SIG-M5 treated with dmso at 0.1 percent for 504 hours (cell line): ENCODE measurements at regions not wholly inside any gene's neighbourhood (a gene's known extent, or its start where the extent isn't known, plus 50 kb on each side); places are given as distances from the start of the nearest gene placed in this dataset.
"Not testable (repeated sequence)": the region's sequence is repeated elsewhere in the genome, so short reads cannot be mapped to it uniquely, and the experiment has no call there.

Experiments used
- DNase-seq: peaks from one replicate; lab custom pipeline; 2025; ENCODE audit not compliant: unreplicated experiment; lab: John Stamatoyannopoulos, UW

DNA sequence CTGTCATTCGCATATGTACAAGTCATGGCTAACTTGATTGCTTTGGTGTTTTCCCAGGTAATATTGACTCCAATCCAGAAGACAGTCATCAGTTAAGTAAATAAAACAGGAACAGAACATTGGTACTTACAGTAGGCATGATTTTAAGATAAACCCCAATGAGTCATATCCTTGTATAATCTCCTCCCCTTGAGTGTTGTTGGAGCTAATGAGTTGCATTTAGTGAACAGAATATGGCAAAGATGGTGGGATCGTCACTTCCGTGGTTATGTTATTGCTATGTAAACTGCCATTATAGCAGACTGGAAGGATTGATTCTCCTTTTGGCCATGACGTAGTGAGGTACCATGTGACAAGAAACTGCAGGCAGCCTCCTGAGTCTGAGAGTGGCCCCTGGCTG, 102.2 kb downstream of the TMX1 start:
- peak; percentile 10 for DNase-seq

DNA sequence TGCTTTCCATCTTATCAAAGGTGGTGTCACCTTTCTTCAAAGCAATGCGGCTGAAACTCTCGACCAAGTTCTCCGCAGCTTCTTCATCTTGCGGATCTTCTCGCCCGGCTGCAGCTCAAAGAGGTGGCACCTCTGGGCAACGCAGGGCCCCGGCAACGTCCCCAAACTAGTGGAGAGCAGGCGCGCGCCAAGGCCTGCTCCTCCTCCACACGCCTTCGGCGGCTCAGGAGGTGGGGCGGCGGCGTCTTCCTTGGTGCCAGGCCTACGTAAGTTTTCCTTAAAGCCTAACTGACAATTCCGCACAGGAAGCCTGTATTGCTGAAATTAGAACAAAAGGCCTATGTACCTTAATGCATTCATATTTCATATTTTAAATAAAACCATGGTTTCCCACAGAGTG, 112.0 kb downstream of the TMX1 start:
- no peak for DNase-seq

DNA sequence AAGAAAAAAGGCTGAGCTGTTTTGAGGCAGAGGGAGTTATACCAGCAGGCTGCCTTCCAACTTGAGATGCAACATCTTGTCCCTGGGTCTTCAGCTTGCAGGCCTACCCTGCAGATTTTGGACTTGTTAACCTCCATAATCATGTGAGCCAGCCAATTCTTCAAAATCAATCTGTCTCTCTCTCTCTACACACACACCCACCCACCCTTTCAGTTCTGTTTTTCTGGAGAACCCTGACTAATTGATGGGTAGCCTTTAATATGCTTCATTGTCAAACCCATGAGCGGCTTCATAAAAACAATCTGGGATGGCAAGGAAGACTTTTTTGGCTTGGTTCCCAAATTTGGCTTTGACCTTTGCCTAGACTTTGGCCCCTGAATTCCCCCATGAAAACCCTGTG, 113.9 kb downstream of the TMX1 start:
- DNase-seq: no peak

DNA sequence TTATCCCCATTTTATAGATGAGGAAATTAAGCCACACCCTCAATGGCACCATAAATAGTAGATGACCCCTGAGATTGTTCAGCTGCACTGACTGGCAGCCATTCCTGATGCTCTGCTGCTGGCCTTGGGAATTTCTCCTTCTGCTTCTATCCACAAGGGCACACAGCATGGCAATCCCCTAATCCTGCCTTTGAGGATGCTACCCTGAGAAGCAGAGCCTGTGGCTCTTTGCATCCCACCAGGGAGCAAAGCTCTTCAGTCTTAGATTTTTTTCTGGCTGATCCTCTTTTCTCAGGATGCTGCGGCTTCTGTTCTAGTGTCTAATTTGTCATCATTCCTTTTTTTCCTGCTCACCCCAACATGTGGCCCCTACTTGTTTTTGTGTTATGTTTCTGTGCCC, 114.8 kb downstream of the TMX1 start:
- DNase-seq: no peak

DNA sequence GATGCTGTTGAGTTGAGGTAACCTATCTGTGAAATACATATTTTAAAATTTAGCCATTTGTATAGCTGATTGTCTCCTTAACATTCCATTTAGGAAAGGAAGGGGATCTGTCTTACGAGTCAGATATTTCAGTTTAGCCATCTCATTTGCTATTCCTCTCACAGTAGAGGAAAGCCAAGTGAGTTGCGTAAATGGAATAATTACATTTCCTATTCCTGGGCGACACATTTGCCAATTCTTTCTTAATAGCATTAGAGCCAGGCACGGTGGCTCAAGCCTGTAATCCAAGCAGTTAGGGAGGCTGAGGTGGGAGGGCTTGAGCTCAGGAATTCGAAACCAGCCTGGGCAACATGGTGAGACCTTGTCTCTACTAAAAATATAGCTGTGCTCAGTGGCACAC, 116.3 kb downstream of the TMX1 start:
- no peak for DNase-seq

DNA sequence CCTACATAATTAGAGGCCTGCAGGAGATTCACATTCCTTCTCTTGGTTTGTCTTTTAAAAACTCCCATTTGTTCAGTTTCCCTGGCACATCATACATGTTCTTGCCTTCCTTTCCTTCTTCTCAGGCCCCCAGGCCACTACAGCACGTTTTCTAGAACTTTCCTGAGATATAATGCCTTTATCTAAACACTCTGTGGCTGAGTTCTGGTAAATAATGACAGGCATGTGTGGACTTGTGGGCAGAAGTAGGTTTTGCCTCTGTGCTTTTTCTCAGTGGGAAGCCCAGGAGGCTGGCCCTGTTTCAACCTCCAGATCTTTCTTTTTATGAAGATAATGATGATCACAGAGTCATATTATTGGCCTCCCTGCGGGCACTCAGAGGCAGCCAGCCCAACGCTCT, 117.2 kb downstream of the TMX1 start:
- no peak for DNase-seq

DNA sequence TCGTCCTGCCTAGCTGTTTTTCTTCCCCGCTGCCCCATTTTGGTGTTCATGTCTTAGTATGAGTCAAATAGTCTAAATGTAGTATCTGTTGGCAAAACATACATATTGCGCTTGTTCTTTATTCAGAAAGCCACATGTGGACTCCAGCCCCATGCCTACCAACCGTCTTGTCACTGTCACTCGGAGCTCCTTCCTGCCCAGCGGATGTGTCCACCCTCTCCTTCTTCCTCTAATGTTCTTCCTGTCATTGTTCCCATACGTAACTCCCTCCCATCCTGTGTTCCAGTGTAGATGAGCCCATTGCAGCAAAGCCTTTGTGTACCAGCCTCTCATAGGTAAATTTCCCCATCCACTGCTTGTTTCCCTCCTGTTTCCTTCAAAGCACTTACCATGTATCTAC, 120.5 kb downstream of the TMX1 start:
- DNase-seq: no peak

DNA sequence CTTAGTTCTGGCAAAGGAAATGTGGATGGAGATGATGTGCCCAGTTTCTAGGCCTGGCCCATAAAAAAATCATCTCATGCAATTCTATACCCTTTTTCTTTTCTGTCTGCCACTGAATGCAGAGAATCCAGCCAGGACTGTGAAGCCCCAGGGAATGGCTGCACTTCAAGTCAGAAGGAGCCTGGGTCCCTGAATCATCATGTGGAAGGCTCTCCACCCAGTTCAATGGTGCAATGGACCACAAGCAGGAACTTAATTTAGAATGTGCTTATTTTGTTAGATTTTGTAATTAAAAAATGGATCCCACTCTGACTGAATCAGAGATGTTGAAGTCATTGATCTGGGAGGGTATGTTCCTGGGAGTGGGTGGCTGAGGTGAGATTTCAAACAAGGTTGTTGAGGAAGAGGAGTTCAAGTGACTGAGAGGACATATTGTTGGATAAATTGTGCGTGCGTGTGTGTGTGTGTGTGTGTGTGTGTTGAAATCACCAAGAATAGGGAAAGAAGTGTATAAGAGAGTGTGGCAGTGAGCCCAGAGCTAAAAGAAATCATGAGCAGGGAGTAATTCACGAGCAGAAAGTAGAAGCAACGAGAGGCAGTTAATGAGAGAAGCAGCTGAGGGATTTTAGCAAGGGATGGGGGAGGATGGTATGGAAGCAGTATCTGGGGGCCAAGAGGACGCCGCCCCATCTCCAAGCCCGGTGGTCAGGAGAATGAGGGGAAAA, 125.4 kb downstream of the TMX1 start:
- no peak for DNase-seq

DNA sequence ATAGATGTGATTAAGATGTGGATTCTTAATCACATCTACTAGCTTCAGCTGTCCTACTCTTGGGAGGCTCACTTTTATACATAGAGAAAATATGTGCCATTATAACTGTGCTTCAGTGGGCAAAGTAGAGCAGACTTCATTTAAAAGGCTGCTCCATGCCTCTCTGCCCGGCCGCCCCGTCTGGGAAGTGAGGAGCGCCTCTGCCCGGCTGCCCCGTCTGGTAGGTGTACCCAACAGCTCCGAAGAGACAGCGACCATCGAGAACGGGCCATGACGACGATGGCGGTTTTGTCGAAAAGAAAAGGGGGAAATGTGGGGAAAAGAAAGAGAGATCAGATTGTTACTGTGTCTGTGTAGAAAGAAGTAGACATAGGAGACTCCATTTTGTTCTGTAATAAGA, 126.4 kb downstream of the TMX1 start:
- not testable (repeated sequence) for DNase-seq

DNA sequence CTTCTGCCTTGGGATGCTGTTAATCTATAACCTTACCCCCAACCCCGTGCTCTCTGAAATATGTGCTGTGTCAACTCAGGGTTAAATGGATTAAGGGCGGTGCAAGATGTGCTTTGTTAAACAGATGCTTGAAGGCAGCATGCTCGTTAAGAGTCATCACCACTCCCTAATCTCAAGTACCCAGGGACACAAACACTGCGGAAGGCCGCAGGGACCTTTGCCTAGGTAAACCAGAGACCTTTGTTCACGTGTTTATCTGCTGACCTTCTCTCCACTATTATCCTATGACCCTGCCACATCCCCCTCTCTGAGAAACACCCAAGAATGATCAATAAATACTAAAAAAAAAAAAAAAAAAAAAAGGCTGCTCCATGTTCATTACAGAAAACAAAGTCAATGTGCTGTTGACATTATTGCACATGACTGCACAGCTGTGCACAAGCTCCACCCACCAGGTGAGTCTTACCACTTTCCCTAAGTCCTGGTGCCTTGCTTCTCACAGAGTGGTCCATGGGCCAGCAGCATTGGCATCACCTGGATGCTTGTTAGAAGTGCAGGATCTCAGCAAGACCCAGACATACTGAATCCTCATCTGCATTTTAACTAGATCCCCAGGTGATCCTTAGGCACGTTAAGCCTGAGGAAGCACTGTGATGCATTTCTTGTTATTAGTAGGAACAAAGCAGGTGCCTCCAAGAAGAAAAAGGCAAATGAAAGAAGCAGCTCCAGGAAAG, 127.0 kb downstream of the TMX1 start:
- DNase-seq: not testable (repeated sequence)

DNA sequence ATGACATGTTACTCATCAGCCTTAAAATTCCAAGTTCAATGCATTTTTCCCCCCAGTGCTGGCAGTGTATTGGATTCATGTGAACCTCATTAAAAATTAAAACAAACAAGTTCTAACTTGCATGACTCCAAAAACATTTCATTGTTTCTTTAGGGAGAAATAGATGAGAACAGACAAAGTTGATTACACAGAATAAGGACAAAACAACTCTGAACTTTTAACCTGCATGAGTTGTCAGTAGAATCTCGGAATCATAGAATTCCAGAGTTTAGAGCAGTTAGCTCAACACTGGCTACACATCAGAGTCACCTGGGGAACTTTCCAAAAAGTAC, 127.5 kb downstream of the TMX1 start:
- DNase-seq: no peak

DNA sequence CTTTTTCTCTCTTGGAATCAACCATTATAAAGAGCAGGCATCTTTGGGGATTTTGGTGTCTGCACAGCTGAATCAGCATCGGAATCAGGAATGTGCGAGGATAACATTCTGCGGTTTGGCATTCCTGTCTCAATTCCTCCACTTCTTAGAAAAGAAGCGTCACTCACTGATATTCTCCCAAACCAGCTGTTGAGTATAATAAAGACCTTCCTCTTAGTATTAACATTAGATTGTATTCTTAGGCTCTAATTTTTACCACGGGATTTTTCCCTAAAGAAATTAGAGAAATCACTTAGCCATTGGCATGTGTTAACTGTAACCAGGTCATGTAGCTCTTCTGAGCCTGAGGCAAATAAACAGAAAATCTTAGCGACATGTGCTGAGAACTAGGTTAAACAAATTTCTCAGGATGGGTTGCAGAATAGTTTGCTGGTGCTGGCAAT, 128.7 kb downstream of the TMX1 start:
- DNase-seq: no peak

DNA sequence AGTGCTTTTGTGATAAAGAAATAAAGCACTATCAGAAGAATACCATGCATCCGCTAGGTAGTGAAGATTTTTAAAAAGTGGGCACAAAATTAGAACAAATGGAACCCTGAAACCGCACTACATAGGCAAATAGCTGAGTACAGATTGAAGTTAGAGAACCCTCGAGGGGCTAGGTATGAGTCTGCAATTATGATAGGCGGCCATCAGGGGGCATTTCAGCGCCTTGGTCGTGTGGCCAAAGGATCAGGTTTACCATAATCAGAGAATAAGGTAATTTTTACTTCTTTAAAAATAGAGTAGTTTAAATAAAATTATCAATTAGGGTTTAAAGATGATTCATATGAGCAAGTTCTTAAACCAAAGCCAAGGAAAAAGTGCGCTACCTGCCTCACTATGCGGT, 129.8 kb downstream of the TMX1 start:
- DNase-seq: no peak

DNA sequence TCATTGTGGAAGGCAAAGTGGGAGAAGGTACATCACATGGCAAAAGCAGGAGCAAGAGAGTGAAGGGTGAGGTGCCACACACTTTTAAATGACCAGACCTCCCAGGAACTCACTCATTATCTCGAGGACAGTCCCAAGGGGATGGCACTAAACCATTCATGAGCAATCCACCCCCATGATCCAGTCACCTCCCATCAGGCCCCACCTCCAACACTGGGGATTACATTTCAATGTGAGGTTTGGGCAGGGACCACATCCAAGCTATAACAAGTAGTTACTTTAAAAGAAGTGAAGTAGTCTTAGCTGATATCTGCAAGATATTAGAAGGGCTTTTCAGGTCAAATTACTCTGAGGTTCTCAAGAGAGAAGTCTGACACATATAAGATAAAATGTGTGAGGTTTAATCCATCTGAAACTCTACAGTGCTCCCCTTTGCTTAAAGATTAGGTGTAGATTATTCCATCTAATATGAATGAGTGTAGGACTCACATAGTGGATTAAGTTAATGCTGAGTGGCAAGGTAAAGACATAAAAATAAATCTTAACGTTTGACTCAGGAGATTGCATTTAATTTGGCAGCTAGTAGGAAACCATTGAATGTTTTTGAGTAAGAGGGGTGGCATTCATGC, 130.8 kb downstream of the TMX1 start:
- no peak for DNase-seq

DNA sequence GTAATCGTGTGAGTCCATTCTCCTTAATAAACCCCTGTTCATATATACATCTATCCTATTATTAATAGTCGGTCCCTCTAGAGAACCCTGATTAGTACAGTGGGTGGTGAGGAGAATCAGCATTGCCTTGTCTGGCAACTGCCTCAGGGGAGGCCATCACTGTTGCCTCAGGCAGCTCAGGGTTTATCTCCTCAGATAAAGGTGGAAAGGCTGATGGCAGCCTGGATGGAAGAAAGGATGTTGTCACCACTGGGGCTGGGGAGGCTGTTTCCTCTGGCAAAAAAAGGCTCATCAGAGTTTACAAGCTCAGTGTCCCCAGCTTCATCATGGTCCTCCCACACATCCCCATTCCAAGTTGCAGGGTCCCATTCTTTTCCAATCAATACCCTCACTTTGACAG, 137.1 kb downstream of the TMX1 start:
- not testable (repeated sequence) for DNase-seq

DNA sequence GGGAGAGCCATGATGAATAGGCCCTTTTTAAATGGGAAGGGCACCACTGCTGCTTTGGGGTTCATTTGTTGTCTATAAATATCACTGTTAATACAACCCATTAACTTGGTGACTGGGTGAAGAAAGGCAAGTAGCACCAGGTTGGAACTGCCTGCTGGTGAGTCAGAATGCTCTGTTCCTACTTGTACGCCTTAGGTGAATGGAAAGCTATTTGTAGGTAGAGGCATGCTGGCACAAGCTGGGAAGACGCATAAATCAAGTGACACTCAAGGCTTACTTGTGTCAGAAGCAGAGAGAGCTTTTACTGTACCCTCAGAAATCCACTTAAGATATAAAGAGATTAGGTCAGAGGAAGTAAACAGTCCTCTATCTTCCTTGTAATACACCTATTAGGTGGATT, 142.5 kb downstream of the TMX1 start:
- DNase-seq: no peak

DNA sequence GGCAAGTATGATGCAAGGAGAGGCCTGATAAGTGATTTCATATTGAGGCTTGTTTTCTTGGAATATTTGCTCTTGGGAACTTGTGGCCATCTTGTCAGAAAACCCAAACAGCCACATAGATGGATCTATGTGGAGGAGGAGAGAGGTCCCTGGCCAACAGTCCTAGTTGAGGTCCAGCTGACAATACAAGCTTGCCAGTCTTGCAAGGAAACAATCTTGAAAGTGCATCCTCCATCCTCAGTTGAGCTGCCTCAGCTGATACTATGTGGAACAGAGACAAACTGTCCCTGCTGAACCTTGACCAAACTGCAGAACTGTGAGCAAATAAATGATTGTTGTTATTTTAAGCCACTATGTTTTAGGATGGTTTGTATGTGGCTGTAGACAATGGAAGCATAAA, 146.4 kb downstream of the TMX1 start:
- DNase-seq: no peak

DNA sequence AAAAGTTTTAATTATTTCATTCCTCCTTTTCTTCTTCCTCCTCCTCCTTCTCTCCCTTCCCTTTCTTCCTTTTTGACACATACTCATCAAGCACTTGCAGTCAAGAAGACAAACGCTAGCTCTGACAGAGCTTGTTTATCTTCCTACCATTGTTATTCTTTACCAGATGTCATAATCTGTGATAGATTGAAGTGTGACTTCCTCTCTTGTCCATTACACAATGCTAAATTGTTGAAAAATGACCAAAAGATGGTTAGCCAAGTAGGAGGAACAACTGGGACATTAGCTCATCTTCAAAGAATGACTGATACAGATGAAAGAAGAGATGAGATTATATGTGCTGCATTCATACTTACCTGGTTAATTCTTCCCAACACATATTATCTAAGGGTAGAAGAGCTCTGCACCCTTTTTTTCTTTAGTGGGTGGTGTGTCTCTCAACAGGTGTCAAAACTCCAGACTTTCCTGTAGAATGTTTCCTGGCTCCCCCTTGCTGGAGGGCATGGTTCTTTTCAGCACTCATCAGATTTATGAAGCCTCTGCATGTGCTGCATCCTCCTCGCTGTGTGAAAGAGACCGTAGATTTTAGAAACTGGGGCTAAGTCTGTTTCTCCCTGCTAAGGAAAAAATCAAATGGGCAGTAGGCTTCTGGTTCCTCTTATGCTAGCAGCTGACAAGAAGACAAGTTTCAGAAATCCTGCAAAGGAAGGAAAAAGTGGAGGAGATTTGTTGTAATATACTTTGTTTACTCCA, 147.1 kb downstream of the TMX1 start:
- DNase-seq: no peak

DNA sequence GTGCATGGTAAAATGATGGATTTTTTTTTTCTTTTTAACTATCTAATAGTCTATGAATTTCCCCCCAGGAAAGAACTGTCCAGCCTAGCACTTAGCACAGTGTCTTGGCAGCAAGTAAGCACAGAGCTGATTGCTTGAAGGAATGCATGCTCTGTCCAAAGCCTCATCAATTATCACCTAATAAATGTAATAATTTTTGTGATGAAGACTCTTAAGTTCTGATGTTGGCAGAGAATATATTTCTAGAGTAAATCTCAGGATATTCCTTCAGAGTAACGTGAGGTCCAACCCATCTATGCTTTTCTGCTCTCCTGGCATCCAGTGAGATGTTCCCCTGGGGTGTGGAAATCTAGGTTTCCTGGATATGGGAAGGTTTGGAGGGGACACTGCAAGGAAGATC, 152.4 kb downstream of the TMX1 start:
- no peak for DNase-seq

DNA sequence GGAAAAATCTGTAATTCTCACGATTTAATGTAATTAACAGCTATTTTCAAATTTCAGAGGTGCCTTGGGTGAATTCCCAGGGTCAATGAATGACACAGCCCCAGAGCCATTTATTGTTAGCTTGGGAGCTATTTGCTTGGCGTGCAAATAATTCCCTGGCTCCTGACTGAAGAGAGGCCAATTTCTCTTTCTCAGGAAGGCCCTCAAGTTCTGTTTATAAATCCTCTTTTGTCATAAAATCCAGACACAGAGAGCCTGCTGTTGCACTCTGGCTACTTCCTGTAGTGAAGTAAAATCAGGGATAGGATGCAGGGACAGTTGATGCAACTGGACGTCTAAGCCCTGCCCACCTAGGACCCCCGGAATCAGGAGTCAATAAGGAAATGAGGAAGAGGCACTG, 154.3 kb downstream of the TMX1 start:
- DNase-seq: no peak

DNA sequence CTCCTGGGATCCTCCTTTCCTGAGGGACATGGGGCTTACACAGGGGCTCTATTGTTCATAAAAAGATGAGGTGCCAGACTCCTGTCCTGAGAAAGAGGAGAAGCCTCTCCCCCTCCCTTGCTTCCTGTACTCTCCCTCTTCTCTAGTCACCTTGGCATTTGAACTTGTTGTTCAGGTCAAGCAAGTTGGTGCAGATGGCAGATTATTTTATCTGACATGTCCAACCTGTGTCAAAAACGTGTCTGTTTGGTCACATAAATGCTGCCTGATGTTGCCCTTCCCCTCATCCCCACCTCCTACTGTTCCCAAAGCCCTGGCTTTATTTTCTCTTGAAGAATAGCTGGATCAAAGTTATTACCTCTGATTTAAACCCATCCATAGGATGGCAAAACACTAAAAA, 154.8 kb downstream of the TMX1 start:
- DNase-seq: no peak

DNA sequence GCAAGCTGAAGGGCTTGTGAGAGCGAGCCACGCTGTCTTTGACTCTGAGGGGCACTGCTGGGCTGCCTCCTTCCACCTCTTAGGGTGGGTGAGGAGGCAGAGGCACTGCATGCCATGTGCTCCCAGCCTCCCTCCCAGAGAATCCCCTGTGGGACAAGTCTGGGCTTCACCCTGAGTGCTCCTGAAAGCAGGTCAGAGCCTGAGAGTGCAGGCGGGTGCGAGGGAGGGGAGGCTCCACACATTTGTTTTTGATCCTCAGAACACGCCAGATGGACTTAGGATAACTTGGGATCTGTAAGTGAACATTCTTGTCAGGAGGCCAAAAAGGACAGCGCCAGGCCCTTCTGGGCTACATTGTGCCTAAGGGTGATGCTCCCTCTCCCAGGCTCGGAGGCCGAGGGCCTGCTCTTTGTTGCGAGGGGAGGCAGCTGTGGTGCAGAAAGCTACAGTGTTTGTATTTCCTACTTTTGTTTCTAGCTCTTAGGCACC, 155.4 kb downstream of the TMX1 start:
- DNase-seq: no peak
